Upper lobe of left lung (tissue), 6 donors: ENCODE measurements at regions not wholly inside any gene's neighbourhood (a gene's known extent, or its start where the extent isn't known, plus 50 kb on each side); places are given as distances from the start of the nearest gene placed in this dataset.

ENCODE experiments used
- ATAC-seq, 2 donors: fragments of 200-7000 bp; cut with Tn5 transposase; one replicate each; pipeline ENCODE4 v1.9.1; 2022; ENCODE audit warnings: mild to moderate bottlenecking in 2 of 2, moderate library complexity in 2 of 2; ENCODE audit not compliant: low FRiP score in 2 of 2
- DNase-seq, 2 donors: peaks; one replicate each; pipeline ENCODE4 v3.0.0-alpha.2; 2019 to 2020
- H3K27ac ChIP-seq, 4 donors: fragments of 200-600 bp; sonication (generic); one replicate each; pipeline ENCODE4 v1.5.1; 2016 to 2019
- H3K27me3 ChIP-seq, 4 donors: fragments of 200-600 bp; sonication (generic); one replicate each; pipeline ENCODE4 v1.5.1; 2017 to 2019
- H3K36me3 ChIP-seq, 4 donors: fragments of 200-600 bp; sonication (generic); one replicate each; pipeline ENCODE4 v1.5.1; 2016 to 2019
- H3K4me1 ChIP-seq, 4 donors: fragments of 200-600 bp; sonication (generic); one replicate each; pipeline ENCODE4 v1.5.1; 2018 to 2019
- H3K4me3 ChIP-seq, 4 donors: fragments of 200-600 bp; sonication (generic); one replicate each; pipeline ENCODE4 v1.5.1; 2017 to 2019; ENCODE audit warnings: mild to moderate bottlenecking in 2 of 4, moderate library complexity in 1 of 4
- H3K9me3 ChIP-seq, 4 donors: fragments of 200-600 bp; sonication (generic); one replicate each; pipeline ENCODE4 v1.5.1; 2018 to 2019
- EP300 ChIP-seq, 4 donors: sonication (generic); formaldehyde crosslinking; IDR thresholded peaks; one replicate each; pipeline ENCODE4 v1.5.1; 2017; ENCODE audit warnings: antibody characterized with exemption in 4 of 4, control low read depth in 2 of 4
- POLR2A ChIP-seq, 4 donors: fragments of 450-650 bp; IDR thresholded peaks; one replicate each; pipeline ENCODE4 v1.5.1; 2016 to 2017; ENCODE audit warnings: antibody characterized with exemption in 4 of 4, mild to moderate bottlenecking in 2 of 4
- POLR2AphosphoS5 ChIP-seq, 2 donors: sonication (generic); formaldehyde crosslinking; IDR thresholded peaks; one replicate each; pipeline ENCODE4 v1.5.1; 2017; ENCODE audit warnings: antibody characterized with exemption in 2 of 2
- WGBS, 2 donors: methylation state at CpG; one replicate each; pipeline ENCODE4 v1.1.5; 2017 to 2018; 5-methylcytosine and 5-hydroxymethylcytosine counted together
- TF ChIP-seq, protein P1 (sequence below), 6 experiments: fragments of 450-650 bp in 4 of 6; fragments of 200-600 bp in 2 of 6; sonication (generic) in 2 of 6; IDR thresholded peaks; one replicate each; pipeline ENCODE4 v1.5.1; 2016 to 2019; ENCODE audit warnings: antibody characterized with exemption in 6 of 6
- donor health status: DM: no; HTN: no; CAD: no; lungs with moderate emphysema.
- donor health status: DM: no; HTN: yes; CAD: no; lungs with severe emphysema.

DNA sequence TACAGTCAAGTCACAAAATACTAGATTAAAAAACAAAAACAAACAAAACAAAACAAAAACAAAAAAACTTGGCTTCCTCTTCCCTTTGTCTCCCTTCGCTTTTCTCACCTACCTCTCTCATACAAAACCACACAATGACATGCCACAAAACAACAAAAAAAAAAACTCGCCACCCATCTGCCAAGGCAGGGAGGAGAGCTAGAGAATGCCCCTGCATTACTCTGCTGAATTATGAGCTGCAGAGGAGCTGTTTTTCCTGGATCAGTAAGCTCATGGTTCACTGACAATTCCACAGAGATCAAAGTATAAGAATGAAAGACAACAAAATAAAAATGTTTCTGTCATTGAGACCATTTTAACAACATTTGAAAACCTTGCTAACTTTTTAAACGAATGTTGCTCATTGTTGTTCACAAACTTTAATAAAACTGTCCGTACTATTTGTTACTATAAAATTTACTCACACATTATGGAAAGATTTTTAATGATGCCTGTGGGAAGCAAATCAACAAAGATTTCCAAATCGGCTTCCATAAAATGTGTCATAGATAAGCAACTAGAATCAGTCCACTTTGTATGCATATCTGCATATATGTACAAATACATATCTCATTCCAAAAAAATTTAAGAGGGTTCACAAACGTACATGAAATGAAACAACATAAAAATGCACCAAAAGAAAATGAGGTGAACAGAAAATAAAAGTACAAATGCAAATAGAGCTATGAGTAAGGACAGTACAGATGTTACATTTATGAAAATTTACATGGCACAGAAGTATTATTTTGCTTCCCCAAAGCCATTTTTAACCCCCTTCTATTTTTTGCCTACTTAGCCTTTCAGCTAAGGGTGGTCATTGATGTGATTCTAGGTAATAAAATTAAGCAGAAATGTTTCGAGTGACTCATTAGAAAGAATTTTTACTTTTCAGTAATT, 252.4 kb upstream of the FAT4 start:
- Histone ChIP-seq H3K36me3 (no peaks in the 10 kb centered on the region), H3K27ac (no peak overlapping the region), H3K27me3 (no peaks in the 10 kb centered on the region), H3K9me3 (no peaks in the 10 kb centered on the region), H3K4me3 (no peak overlapping the region), H3K4me1 (no peaks in the 10 kb centered on the region)
- no peak for TF ChIP-seq POLR2A (IDR thresholded peaks at IDR 0.05)
- WGBS, 2 donors: 72 to 79% methylated on average over 7 of the region's 7 CpGs
- DNase-seq (no peak), ATAC-seq (no peak)

DNA sequence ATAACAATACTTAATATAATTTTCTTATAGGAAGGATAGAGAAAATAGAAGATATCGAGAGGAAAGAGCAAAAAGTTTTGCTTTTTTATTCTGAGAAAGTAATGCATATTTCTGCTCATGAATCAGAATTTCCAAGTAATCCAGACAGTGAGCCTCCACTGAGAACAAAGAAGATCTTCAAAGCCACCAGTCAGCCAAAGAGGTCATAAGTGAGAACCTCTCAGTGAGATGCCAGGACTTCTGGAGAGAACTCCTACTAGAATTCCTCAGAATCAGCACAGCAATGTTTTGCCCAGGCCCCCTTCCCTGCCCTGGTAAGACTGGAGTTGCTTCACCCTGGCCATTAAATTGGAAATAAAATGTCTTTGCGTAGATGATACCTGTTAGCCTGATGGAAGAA, 254.4 kb upstream of the FAT4 start:
- TF ChIP-seq EP300 (IDR thresholded peaks at IDR 0.05): no peak
- DNase-seq (no peak), ATAC-seq (no peak)
- 92 to 97% methylated on average over 2 of the region's 2 CpGs for WGBS, 2 donors
- Histone ChIP-seq H3K9me3 (no peaks in the 10 kb centered on the region), H3K27ac (no peak overlapping the region), H3K4me3 (no peak overlapping the region), H3K4me1 (no peaks in the 10 kb centered on the region), H3K36me3 (no peaks in the 10 kb centered on the region), H3K27me3 (no peaks in the 10 kb centered on the region)

DNA sequence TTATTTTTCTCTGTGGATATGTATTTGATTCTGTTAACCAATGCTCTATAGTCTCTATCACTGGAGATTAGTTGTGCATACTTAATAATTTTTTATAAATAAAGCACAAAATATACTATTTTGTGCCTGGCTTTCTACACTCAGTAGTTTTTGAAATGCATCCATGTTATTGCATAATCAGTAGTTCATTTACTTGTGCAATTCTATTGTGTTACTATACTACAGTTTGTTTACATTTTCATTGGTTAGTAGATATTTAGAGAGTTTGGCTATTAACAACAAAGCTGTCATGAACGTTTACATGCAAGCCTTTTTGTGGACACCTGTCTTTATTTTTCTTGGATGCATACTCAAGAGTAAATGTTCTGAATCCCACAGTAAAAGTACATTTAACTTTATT, 265.0 kb upstream of the FAT4 start:
- Histone ChIP-seq H3K36me3 (no peaks in the 10 kb centered on the region), H3K9me3 (no peaks in the 10 kb centered on the region), H3K27me3 (no peaks in the 10 kb centered on the region), H3K4me1 (no peaks in the 10 kb centered on the region), H3K27ac (no peak overlapping the region), H3K4me3 (no peak overlapping the region)
- DNase-seq (no peak), ATAC-seq (no peak)
- WGBS, 2 donors: 26 to 32% methylated on average over 1 of the region's 1 CpG
- no peak for TF ChIP-seq POLR2AphosphoS5 (IDR thresholded peaks at IDR 0.05)
- TF ChIP-seq, protein P1, sequence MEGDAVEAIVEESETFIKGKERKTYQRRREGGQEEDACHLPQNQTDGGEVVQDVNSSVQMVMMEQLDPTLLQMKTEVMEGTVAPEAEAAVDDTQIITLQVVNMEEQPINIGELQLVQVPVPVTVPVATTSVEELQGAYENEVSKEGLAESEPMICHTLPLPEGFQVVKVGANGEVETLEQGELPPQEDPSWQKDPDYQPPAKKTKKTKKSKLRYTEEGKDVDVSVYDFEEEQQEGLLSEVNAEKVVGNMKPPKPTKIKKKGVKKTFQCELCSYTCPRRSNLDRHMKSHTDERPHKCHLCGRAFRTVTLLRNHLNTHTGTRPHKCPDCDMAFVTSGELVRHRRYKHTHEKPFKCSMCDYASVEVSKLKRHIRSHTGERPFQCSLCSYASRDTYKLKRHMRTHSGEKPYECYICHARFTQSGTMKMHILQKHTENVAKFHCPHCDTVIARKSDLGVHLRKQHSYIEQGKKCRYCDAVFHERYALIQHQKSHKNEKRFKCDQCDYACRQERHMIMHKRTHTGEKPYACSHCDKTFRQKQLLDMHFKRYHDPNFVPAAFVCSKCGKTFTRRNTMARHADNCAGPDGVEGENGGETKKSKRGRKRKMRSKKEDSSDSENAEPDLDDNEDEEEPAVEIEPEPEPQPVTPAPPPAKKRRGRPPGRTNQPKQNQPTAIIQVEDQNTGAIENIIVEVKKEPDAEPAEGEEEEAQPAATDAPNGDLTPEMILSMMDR (IDR thresholded peaks at IDR 0.05): no peak
- no peak for TF ChIP-seq EP300 (IDR thresholded peaks at IDR 0.05)
- TF ChIP-seq POLR2A (IDR thresholded peaks at IDR 0.05): no peak

DNA sequence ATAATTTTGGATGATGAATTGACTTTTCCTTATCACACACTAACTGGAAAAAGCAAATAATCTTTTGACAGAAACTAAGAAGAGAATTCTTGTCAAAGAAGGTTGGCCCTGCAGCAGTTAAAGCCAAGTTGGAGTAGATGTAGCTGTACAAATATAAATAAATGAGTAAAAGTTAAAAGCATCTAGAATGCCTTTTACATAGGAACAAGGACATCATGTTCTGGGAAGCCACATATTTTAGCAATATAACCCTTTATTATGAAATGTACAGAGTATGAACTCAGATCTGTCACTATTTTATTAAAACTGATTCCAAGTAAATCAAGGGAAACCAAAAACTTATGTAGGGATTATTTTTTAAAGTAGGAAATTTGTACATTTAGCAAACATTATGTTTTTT, 269.4 kb upstream of the FAT4 start:
- H3K27me3 ChIP-seq: no peaks in the 10 kb centered on the region
- no peak overlapping the region for H3K27ac ChIP-seq
- no peaks in the 10 kb centered on the region for H3K9me3 ChIP-seq
- no peak overlapping the region for H3K4me3 ChIP-seq
- DNase-seq (no peak), ATAC-seq (no peak)
- H3K36me3 ChIP-seq: no peaks in the 10 kb centered on the region
- no peaks in the 10 kb centered on the region for H3K4me1 ChIP-seq
- TF ChIP-seq POLR2A (IDR thresholded peaks at IDR 0.05): no peak
- no peak for TF ChIP-seq POLR2AphosphoS5 (IDR thresholded peaks at IDR 0.05)
- TF ChIP-seq, protein P1 (IDR thresholded peaks at IDR 0.05): no peak
- TF ChIP-seq EP300 (IDR thresholded peaks at IDR 0.05): no peak

DNA sequence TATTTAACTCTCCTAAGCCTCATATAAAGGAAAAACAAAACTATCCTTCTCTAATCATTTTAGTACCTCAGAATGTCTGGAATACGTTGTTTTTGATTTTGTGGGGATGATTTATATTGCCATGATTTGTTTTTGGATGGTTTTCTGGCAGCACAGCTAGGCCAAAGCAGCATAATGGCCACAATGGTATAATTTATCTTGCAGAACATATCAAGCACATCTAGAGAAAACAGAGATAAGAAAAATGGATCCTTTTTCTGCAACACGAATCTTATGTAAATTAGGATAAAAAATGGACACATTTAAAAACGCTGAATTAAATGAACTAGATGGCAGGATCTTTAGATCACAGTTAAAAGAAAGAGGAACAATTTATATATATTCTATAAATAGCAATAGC, 269.9 kb upstream of the FAT4 start:
- 18 to 25% methylated on average over 3 of the region's 3 CpGs for WGBS, 2 donors
- Histone ChIP-seq H3K36me3 (no peaks in the 10 kb centered on the region), H3K4me1 (no peaks in the 10 kb centered on the region), H3K27me3 (no peaks in the 10 kb centered on the region), H3K27ac (no peak overlapping the region), H3K4me3 (no peak overlapping the region), H3K9me3 (no peaks in the 10 kb centered on the region)
- no peak for TF ChIP-seq POLR2A (IDR thresholded peaks at IDR 0.05)
- TF ChIP-seq, protein P1 (IDR thresholded peaks at IDR 0.05): no peak
- TF ChIP-seq EP300 (IDR thresholded peaks at IDR 0.05): no peak
- TF ChIP-seq POLR2AphosphoS5 (IDR thresholded peaks at IDR 0.05): no peak
- ATAC-seq (no peak), DNase-seq (no peak)

DNA sequence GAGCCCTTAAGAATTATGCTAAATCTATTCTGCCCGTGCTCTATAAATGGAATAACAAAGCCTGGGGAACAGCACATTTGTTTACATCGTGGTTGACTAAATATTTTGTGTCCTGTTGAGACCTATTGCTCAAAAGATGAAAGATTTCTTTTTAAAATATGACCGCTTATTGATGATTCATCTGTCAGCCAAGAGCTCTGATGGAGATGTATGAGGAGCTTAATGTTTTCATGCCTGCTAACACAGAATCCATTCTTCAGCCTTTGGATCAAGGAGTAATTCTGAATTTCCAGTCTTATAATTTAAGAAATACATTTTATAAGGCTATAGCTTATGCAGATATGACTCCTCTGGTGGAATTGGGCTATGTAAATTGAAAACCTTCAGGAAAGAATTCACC, 271.3 kb upstream of the FAT4 start:
- WGBS, 2 donors: 65 to 79% methylated on average over 3 of the region's 3 CpGs
- no peaks in the 10 kb centered on the region for H3K9me3 ChIP-seq
- TF ChIP-seq POLR2A (IDR thresholded peaks at IDR 0.05) (no peak), POLR2AphosphoS5 (IDR thresholded peaks at IDR 0.05) (no peak), EP300 (IDR thresholded peaks at IDR 0.05) (no peak)
- TF ChIP-seq, protein P1 (IDR thresholded peaks at IDR 0.05): no peak
- DNase-seq (no peak), ATAC-seq (no peak)
- H3K4me1 ChIP-seq: no peaks in the 10 kb centered on the region
- no peak overlapping the region for H3K27ac ChIP-seq
- H3K36me3 ChIP-seq: no peaks in the 10 kb centered on the region
- no peaks in the 10 kb centered on the region for H3K27me3 ChIP-seq
- no peak overlapping the region for H3K4me3 ChIP-seq
